ENCODE measurements at regions not wholly inside any gene's neighbourhood (a gene's known extent, or its start where the extent isn't known, plus 50 kb on each side); places are given as distances from the start of the nearest gene placed in this dataset.

GRCh38 chrX:81876437-81876836, 674.5 kb downstream of the SH3BGRL start:
- Histone ChIP-seq H3K27ac (ENCODE audit: control insufficient read depth, insufficient read depth) (no peak overlapping the region), H4K20me1 (ENCODE audit: control insufficient read depth, insufficient read depth) (no peaks in the 10 kb centered on the region), H3K27me3 (replicated peaks in 1 of 2; ENCODE audit: control insufficient read depth in 2 of 2, insufficient read depth in 2 of 2, low read length in 1 of 2) (no peaks in the 10 kb centered on the region), H3K9ac (ENCODE audit: control insufficient read depth, insufficient read depth, low read length) (no peak overlapping the region), H3K4me3 (no peak overlapping the region), H2AFZ (ENCODE audit: control insufficient read depth, low read depth, low read length) (no peak overlapping the region), H3K79me2 (ENCODE audit: control insufficient read depth, insufficient read depth, low read length) (no peaks in the 10 kb centered on the region), H3K9me3 (replicated peaks; ENCODE audit: control insufficient read depth, insufficient read depth, low read length) (no peaks in the 10 kb centered on the region; the same call in 2 of the 3 replicates), H3K4me1 (ENCODE audit: control insufficient read depth, insufficient read depth, low read length) (no peaks in the 10 kb centered on the region), H3K4me2 (ENCODE audit: control insufficient read depth, insufficient read depth) (no peak overlapping the region), H3K36me3 (ENCODE audit: control insufficient read depth in 2 of 2, insufficient read depth in 2 of 2, low read length in 1 of 2) (no peaks in the 10 kb centered on the region)
- RAD21 ChIA-PET (ENCODE audit: unreplicated experiment) = no interaction called here
- SMC1A ChIA-PET (ENCODE audit: uncharacterized antibody, unreplicated experiment) = no interaction called here
- FAIRE-seq (no peak), DNase-seq (ENCODE audit: low read depth, low spot score) (no peak), ATAC-seq (no peak)
- in situ Hi-C loops (cut with MboI) (no loop called here), intact Hi-C loops (cut with micrococcal nuclease; ENCODE audit: unreplicated experiment) (no loop called here)
- CTCF ChIA-PET = no interaction called here
- BruUV-seq (replicated peaks) = no TSS peak
- WGBS (ENCODE audit: insufficient coverage, insufficient replicate concordance, low lambda C conversion rate, missing lambda C conversion rate) = 62% methylated on average over 7 of the region's 7 CpGs
- POLR2A ChIA-PET = no interaction called here
- TF ChIP-seq, protein P1, sequence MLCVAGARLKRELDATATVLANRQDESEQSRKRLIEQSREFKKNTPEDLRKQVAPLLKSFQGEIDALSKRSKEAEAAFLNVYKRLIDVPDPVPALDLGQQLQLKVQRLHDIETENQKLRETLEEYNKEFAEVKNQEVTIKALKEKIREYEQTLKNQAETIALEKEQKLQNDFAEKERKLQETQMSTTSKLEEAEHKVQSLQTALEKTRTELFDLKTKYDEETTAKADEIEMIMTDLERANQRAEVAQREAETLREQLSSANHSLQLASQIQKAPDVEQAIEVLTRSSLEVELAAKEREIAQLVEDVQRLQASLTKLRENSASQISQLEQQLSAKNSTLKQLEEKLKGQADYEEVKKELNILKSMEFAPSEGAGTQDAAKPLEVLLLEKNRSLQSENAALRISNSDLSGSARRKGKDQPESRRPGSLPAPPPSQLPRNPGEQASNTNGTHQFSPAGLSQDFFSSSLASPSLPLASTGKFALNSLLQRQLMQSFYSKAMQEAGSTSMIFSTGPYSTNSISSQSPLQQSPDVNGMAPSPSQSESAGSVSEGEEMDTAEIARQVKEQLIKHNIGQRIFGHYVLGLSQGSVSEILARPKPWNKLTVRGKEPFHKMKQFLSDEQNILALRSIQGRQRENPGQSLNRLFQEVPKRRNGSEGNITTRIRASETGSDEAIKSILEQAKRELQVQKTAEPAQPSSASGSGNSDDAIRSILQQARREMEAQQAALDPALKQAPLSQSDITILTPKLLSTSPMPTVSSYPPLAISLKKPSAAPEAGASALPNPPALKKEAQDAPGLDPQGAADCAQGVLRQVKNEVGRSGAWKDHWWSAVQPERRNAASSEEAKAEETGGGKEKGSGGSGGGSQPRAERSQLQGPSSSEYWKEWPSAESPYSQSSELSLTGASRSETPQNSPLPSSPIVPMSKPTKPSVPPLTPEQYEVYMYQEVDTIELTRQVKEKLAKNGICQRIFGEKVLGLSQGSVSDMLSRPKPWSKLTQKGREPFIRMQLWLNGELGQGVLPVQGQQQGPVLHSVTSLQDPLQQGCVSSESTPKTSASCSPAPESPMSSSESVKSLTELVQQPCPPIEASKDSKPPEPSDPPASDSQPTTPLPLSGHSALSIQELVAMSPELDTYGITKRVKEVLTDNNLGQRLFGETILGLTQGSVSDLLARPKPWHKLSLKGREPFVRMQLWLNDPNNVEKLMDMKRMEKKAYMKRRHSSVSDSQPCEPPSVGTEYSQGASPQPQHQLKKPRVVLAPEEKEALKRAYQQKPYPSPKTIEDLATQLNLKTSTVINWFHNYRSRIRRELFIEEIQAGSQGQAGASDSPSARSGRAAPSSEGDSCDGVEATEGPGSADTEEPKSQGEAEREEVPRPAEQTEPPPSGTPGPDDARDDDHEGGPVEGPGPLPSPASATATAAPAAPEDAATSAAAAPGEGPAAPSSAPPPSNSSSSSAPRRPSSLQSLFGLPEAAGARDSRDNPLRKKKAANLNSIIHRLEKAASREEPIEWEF (IDR thresholded peaks at IDR 0.05; ENCODE audit: insufficient replicate concordance, low read depth, low read length) = no peak
- TF ChIP-seq POLR2AphosphoS5 (IDR thresholded peaks at IDR 0.05; ENCODE audit: low read length) = no peak
- no peak for TF ChIP-seq CTCF (IDR thresholded peaks at IDR 0.05 in 2 of 3, conservative IDR thresholded peaks at IDR 0.05 in 1 of 3; ENCODE audit: control insufficient read depth in 2 of 3, extremely low read depth in 1 of 3, insufficient read depth in 1 of 3, low read depth in 3 of 3, low read length in 3 of 3)
- no peak for TF ChIP-seq NR2F1 (conservative IDR thresholded peaks at IDR 0.05)
- TF ChIP-seq PAX8 (IDR thresholded peaks at IDR 0.05) = no peak
- TF ChIP-seq IRF4 (IDR thresholded peaks at IDR 0.05; ENCODE audit: low read depth, low read length) = no peak
- no peak for TF ChIP-seq BACH1 (IDR thresholded peaks at IDR 0.05; ENCODE audit: borderline replicate concordance)
- no peak for TF ChIP-seq ZBTB40 (IDR thresholded peaks at IDR 0.05; ENCODE audit: borderline replicate concordance)
- no peak for TF ChIP-seq USF2 (IDR thresholded peaks at IDR 0.05; ENCODE audit: borderline replicate concordance, low read depth, low read length)
- no peak for TF ChIP-seq SMARCA5 (IDR thresholded peaks at IDR 0.05)
- no peak for TF ChIP-seq RAD21 (IDR thresholded peaks at IDR 0.05; ENCODE audit: insufficient read depth, low read depth, low read length)

All from GM12878 (cell line).